Small intestine (tissue), 7 donors: ENCODE measurements at regions not wholly inside any gene's neighbourhood (a gene's known extent, or its start where the extent isn't known, plus 50 kb on each side); places are given as distances from the start of the nearest gene placed in this dataset.
"Not testable (repeated sequence)": the region's sequence is repeated elsewhere in the genome, so short reads cannot be mapped to it uniquely, and the experiment has no call there.

Source experiments
- DNase-seq, 2 donors: peaks; one replicate each; pipeline versions ENCODE4 v3.0.0 to v3.0.0-alpha.2; 2013
- FAIRE-seq: peaks from 2 replicates; lab custom pipeline; 2012; peaks lifted over from hg19 to GRCh38; lab: Jason Lieb, UNC
- H3K27ac ChIP-seq, 3 donors: one replicate each; pipeline ENCODE4 v1.5.1; 2013; ENCODE audit warnings: low read length in 2 of 3, mild to moderate bottlenecking in 2 of 3, control low read depth in 1 of 3, inconsistent platforms in 1 of 3, low read depth in 1 of 3, moderate library complexity in 1 of 3
- H3K27me3 ChIP-seq, 3 donors: one replicate each; pipeline ENCODE4 v1.6.1; 2013; ENCODE audit warnings: low read length in 3 of 3, inconsistent platforms in 1 of 3; ENCODE audit not compliant: control insufficient read depth in 3 of 3, insufficient read depth in 3 of 3
- H3K36me3 ChIP-seq, 3 donors: one replicate each; pipeline ENCODE4 v1.6.1; 2013; ENCODE audit warnings: low read length in 3 of 3, inconsistent platforms in 1 of 3, low read depth in 1 of 3, mild to moderate bottlenecking in 1 of 3, moderate library complexity in 1 of 3; ENCODE audit not compliant: control insufficient read depth in 3 of 3, insufficient read depth in 2 of 3
- H3K4me1 ChIP-seq, 3 donors: one replicate each; pipeline ENCODE4 v1.6.1; 2013; ENCODE audit warnings: low read length in 2 of 3, inconsistent platforms in 1 of 3, low read depth in 1 of 3, mild to moderate bottlenecking in 1 of 3, moderate library complexity in 1 of 3; ENCODE audit not compliant: control insufficient read depth in 3 of 3, insufficient read depth in 2 of 3
- H3K4me3 ChIP-seq, 3 donors: one replicate each; pipeline ENCODE4 v1.5.1; 2013; ENCODE audit warnings: low read length in 3 of 3, control low read depth in 1 of 3, inconsistent platforms in 1 of 3, low read depth in 1 of 3, mild to moderate bottlenecking in 1 of 3, moderate library complexity in 1 of 3
- H3K9me3 ChIP-seq, 2 donors: one replicate each; pipeline ENCODE4 v1.6.1; 2013; ENCODE audit warnings: low read depth in 1 of 2, low read length in 1 of 2; ENCODE audit not compliant: control insufficient read depth in 2 of 2, insufficient read depth in 1 of 2
- WGBS, 3 donors: extraction: QIAGEN DNeasy Blood & Tissue Kit; methylation state at CpG; one replicate each; pipeline ENCODE4 v1.1.7; 2013; 5-methylcytosine and 5-hydroxymethylcytosine counted together
- donor health status: healthy with polysubstance abuse.
- donor health status: control.
- donor health status: control.
- donor health status: Bipolar disorder and iron deficiency.
- donor health status: healthy.

DNA sequence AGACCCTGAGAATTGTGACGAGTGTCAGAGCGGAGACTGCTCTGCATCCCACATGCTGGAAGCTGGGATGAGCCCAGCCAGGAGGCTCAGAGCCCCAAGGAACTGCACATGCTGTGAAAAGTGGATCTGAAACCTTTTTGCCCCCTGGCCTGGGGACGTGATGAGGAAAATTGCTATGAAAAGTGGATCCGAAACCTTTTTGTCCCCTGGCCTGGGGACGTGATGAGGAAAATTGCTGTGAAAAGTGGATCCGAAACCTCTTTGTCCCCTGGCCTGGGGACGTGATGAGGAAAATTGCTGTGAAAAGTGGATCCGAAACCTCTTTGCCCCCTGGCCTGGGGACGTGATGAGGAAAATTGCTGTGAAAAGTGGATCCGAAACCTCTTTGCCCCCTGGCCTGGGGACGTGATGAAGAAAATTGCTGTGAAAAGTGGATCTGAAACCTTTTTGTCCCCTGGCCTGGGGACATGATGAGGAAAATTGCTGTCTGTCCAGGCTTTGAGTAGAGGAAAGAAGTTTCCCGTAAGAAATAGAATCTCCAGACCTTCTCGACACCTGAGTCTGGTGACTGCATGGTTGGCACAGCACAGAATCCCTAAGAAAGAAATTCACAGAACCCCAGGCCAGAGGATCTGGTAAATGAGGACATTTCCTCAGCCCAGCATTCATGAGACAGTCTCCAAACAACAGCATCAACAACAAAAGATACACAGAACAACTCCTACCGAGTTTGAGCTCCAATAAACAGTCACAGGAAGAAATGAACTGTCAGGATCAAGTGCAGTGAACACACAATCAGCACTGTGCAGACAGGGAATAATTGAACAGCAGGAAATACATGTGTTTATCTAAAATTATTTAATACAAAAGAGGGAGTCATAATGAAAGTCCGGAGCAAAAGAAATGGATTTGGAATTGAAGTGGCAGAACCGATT is 188.8 kb downstream of the LAT start:
- not testable (repeated sequence) for H3K27me3 ChIP-seq, DNase-seq, H3K4me1 ChIP-seq, FAIRE-seq, H3K9me3 ChIP-seq, H3K36me3 ChIP-seq, H3K4me3 ChIP-seq
- H3K27ac ChIP-seq = peak overlapping the region in 1 of 3 donors; percentile 60
- 89 to 92% (median 91%) methylated on average over 16 of the region's 16 CpGs for WGBS, 3 donors

DNA sequence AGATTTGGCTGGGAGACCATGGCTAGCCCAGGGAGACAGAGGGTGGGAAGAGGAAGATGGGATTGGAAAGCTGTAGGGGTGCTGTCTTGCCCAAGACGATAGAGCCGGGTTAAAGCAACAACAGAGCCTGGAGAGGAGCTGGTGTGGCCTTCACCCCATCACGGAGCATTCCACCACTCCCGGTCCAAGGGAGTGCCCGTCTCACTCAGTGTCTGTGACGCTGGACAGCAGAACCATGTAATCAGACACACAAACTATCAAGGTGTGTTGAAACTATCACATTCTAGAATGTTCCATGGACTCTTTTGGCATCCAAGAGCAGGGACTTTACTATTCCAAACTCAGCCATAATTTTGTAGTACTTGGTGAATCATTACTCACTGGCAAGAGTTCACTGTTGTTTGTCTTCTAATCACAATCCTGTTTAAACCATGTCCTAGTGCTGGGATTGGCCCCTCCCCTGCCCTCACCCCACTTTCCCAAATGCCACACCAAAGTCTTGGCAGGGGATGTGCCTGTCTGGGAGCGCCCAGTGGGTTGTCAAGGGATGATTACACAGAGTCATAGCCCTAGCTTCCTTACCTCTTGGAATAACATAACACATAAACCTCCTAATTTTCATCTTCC is 187.4 kb downstream of the LAT start:
- H3K27ac ChIP-seq, H3K4me1 ChIP-seq, FAIRE-seq, H3K36me3 ChIP-seq, H3K9me3 ChIP-seq, H3K4me3 ChIP-seq, H3K27me3 ChIP-seq, DNase-seq: not testable (repeated sequence)
- 91 to 94% (median 94%) methylated on average over 7 of the region's 7 CpGs for WGBS, 3 donors

DNA sequence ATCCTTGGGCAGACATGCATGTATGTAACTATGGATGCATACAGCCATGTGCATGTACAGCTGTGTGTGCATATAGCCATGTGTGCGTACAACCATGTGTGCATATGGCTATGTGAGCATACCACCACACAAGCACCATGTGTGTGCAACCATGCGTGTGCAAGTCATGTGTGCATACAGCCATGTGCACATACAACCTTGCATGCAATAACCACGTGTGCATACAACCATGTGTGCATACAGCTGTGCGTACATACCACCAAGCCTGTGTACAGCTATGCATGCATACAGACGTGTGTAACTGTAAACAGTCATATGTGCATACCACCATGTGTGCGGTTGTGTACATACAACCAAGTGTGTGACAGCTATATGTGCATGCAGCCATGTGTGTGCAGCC is 186.4 kb downstream of the LAT start:
- H3K27me3 ChIP-seq, H3K4me1 ChIP-seq, H3K9me3 ChIP-seq, H3K4me3 ChIP-seq, H3K27ac ChIP-seq, FAIRE-seq, H3K36me3 ChIP-seq, DNase-seq: not testable (repeated sequence)
- WGBS, 3 donors = 96 to 99% (median 97%) methylated on average over 6 of the region's 6 CpGs

DNA sequence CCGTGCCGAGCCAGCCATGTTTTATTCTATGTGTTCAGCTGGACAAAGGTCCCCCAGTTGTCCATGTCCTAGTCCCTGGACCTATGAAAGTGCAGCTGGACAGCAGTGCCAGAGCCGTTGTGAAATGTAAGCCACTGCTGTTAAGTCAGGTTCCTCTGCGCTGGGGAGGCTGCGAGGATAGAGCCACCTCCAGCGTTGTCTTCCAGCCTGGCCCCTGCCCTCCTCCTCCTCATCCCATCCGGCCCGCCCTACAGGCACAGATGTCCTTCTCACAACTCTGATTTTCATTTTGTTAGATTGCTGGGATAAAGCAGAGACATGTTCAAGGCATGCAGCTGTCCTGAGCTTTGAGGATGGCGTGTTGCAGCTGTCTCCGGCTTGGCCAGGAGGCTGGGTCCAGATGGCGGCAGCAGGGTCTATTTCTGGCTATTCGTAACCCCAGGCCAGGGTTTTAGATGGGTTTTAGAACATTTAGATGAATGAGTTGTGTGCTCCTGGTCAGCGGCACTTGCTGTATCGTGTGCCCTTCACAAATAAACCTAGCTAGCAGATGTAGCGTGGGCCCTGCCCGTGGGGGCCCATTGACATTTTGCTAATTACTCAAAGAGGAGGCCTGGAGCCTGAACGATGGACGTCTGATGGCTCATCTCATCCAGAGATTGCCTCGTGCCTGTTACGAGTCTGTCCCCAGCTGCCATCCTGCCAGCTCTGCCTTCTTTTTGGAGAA is 185.7 kb downstream of the LAT start:
- not testable (repeated sequence) for H3K4me3 ChIP-seq, H3K36me3 ChIP-seq, H3K9me3 ChIP-seq, H3K27me3 ChIP-seq, H3K4me1 ChIP-seq, DNase-seq, FAIRE-seq, H3K27ac ChIP-seq
- WGBS, 3 donors = 76 to 90% (median 90%) methylated on average over 20 of the region's 20 CpGs

DNA sequence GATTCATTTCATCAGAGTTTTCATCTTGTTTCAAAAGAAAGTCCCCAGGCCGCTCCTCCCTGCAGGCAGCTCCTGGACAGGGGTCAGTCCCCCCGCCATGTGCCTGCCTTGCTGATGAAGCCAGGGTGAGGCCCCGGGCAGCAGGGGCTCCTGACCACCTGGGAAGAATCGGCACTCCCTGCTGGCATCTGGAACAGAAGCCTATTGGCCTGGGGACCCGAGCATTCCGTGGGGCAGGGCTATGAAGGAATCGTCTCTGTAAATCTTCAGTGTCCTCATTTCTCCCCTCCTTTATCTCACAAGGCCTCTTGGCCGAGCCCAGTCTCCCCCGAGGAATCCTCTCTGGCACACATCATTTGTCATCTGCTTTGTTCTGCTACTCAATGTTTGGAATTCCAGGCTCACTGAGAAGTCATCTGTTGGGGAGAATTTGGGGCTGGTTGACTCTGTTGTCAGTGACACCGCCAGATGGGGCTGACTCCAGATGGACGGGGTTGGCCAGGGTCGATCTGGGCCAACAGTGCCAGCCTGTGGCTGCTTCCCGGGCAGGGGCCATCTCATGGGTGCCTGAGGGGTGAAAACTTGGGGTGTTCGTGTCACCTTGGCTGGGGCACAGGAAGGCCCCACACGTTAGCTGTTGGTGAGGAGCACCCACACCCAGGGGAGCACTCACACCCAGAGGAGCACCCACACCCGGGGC is 184.6 kb downstream of the LAT start:
- H3K27ac ChIP-seq, FAIRE-seq, H3K4me1 ChIP-seq, H3K36me3 ChIP-seq, H3K27me3 ChIP-seq, DNase-seq, H3K4me3 ChIP-seq, H3K9me3 ChIP-seq: not testable (repeated sequence)
- WGBS, 3 donors = 73 to 87% (median 84%) methylated on average over 13 to 16 of the region's 16 CpGs

DNA sequence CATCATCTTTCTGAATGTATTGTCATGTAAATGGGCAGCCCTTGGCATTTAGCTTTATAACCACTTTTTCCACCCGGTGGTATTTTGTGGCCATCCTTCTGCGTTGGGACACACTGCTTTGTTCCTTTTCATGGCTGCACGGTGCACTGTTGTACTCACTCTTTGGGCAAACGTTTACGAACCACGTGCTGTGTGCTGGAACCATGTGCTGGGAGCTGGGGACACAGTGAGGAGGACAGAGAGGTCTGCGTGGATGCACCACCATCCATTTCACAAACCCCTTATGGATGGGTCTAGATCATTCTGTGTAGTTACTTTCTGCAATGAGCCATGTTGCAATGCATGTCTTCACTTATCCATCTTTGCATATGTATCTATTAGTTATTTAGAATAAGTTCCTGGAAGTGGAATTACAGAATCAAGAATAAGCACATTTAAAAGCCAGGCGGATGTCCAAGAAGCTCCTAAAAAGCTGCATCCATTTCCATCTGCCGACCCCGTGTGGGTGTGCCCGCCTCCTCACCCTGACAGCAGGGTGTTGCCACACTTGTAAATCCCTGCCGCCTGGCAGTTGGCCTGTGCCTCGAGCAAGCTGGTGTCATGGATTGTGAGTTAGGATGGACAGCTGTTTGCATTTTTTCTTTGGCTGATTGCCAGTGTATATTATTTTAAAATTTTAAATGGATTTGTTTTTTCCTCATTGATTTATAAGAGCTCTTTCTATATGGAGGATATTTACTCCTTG is 183.8 kb downstream of the LAT start:
- not testable (repeated sequence) for H3K27ac ChIP-seq, H3K9me3 ChIP-seq, FAIRE-seq, H3K4me3 ChIP-seq, H3K36me3 ChIP-seq, H3K27me3 ChIP-seq, H3K4me1 ChIP-seq, DNase-seq
- 71 to 84% (median 80%) methylated on average over 13 of the region's 13 CpGs for WGBS, 3 donors

DNA sequence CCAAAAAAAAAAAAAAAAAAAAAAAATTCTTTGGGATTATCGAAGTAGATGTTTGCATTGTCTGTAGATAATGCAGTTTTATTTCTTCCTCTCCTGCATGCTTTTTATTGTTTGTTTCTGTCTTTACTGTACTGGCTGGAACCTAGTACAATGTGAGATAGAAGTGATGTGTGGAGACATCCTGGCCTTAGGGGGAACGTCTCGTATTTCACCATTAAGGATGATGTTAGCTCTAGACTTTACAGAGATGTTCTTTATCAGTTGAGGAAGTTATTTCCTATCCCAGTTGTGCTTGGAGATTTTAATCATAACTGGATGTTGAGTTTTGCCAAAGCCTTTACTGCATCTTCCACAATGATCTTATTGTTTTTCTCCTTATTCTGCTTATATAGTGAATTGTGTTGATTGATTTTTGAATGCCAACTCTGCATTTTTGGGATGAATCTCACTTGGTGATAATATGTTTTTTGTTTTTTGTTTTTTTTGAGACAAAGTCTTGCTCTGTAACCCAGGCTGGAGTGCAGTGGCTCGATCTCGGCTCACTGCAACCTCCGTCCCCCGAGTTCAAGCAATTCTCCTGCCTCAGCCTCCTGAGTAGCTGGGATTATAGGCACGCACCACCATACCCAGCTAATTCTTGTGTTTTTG is 179.7 kb downstream of the LAT start:
- FAIRE-seq, H3K27me3 ChIP-seq, H3K9me3 ChIP-seq, H3K27ac ChIP-seq, H3K4me1 ChIP-seq, H3K36me3 ChIP-seq, DNase-seq, H3K4me3 ChIP-seq: not testable (repeated sequence)
- WGBS, 3 donors = 89 to 95% (median 90%) methylated on average over 7 of the region's 8 CpGs
